Loucy (cell line): ENCODE measurements at regions not wholly inside any gene's neighbourhood (a gene's known extent, or its start where the extent isn't known, plus 50 kb on each side); places are given as distances from the start of the nearest gene placed in this dataset.

Source experiments
- H2AFZ ChIP-seq: fragments of 200-600 bp; sonication (generic); 2 replicates; pipeline ENCODE4 v1.6.0; 2016; ENCODE audit warnings: antibody characterized with exemption, mild to moderate bottlenecking, low read length, moderate library complexity
- H3F3A ChIP-seq: fragments of 200-600 bp; 2 replicates; pipeline ENCODE4 v1.6.0; 2016; ENCODE audit warnings: antibody characterized with exemption, low read depth, mild to moderate bottlenecking
- H3K27me3 ChIP-seq: fragments of 200-600 bp; sonication (generic); 2 replicates; pipeline ENCODE4 v1.6.1; 2014; ENCODE audit warnings: low read length, mild to moderate bottlenecking; ENCODE audit not compliant: insufficient read depth, poor library complexity, severe bottlenecking
- H3K36me3 ChIP-seq: fragments of 200-600 bp; sonication (generic); 2 replicates; pipeline ENCODE4 v1.6.1; 2016; ENCODE audit warnings: low read length; ENCODE audit not compliant: insufficient read depth
- H3K4me1 ChIP-seq: fragments of 200-600 bp; sonication (generic); 2 replicates; pipeline ENCODE4 v1.5.1; 2014; ENCODE audit warnings: low read length, mild to moderate bottlenecking; ENCODE audit not compliant: insufficient read depth, poor library complexity, severe bottlenecking
- H3K4me2 ChIP-seq: fragments of 200-600 bp; sonication (generic); 2 replicates; pipeline ENCODE4 v1.6.0; 2014; ENCODE audit warnings: antibody characterized with exemption, low read length, low read depth, mild to moderate bottlenecking; ENCODE audit not compliant: poor library complexity, severe bottlenecking
- H3K4me3 ChIP-seq: fragments of 200-600 bp; sonication (generic); 2 replicates; pipeline ENCODE4 v1.5.1; 2014; ENCODE audit warnings: low read length, mild to moderate bottlenecking, mixed read lengths; ENCODE audit not compliant: poor library complexity, severe bottlenecking
- H3K79me2 ChIP-seq: fragments of 200-600 bp; sonication (generic); 2 replicates; pipeline ENCODE4 v1.6.1; 2014; ENCODE audit warnings: low read length; ENCODE audit not compliant: insufficient read depth
- H3K9ac ChIP-seq: fragments of 200-600 bp; sonication (generic); 2 replicates; pipeline ENCODE4 v1.6.0; 2014; ENCODE audit warnings: mild to moderate bottlenecking, low read depth, low read length, moderate library complexity; ENCODE audit not compliant: poor library complexity, severe bottlenecking
- H3K9me2 ChIP-seq: fragments of 200-600 bp; sonication (generic); replicated peaks from 2 replicates; pipeline ENCODE4 v1.6.1; 2016; ENCODE audit warnings: low read depth, low read length, mixed read lengths
- H3K9me3 ChIP-seq: fragments of 200-600 bp; sonication (generic); 2 replicates; pipeline ENCODE4 v1.6.1; 2014; ENCODE audit warnings: mild to moderate bottlenecking, antibody characterized with exemption, low read length, low read depth; ENCODE audit not compliant: insufficient read depth
- H4K20me1 ChIP-seq: fragments of 200-600 bp; sonication (generic); 2 replicates; pipeline ENCODE4 v1.6.0; 2014; ENCODE audit warnings: antibody characterized with exemption, low read length, mild to moderate bottlenecking; ENCODE audit not compliant: insufficient read depth, poor library complexity, severe bottlenecking
- CTCF ChIP-seq: fragments of 200-600 bp; sonication (generic); conservative IDR thresholded peaks from 2 replicates; pipeline ENCODE4 v1.5.1; 2014; ENCODE audit warnings: mild to moderate bottlenecking, antibody characterized with exemption, low read length
- EZH2phosphoT487 ChIP-seq: fragments of 200-600 bp; IDR thresholded peaks from 2 replicates; pipeline ENCODE4 v1.6.1; 2018; ENCODE audit warnings: antibody characterized with exemption, mild to moderate bottlenecking, moderate library complexity, borderline replicate concordance

DNA sequence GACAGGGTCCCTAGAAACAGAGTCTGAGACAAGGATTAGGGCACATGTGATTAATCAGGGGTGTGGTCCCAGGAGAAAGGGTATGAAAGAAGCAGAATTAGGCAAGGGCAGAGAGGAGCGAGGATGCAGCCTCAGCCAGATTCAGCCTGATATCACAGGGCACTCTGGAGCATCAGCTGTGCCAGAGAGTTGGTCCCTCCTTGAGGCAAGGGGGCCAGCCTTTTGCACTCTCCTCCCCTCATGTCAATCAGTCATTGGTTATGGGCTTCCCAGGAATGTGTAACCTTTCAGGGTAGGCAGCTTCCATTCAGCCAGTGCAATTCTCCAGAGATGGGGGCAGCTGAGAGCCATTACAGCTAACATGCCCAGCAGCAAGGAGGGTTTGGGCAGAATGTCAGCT is 152.6 kb upstream of the LHX1 start:
- Histone ChIP-seq H3K4me2 (no peak overlapping the region), H4K20me1 (no peaks in the 10 kb centered on the region), H3K27me3 (no peaks in the 10 kb centered on the region), H2AFZ (no peak overlapping the region), H3K4me1 (no peaks in the 10 kb centered on the region), H3K79me2 (no peaks in the 10 kb centered on the region), H3K9me3 (no peaks in the 10 kb centered on the region), H3K9me2 (no peaks in the 10 kb centered on the region), H3K4me3 (no peak overlapping the region), H3K36me3 (no peaks in the 10 kb centered on the region), H3K9ac (no peak overlapping the region), H3F3A (no peaks in the 10 kb centered on the region)
- no peak for TF ChIP-seq EZH2phosphoT487
- no peak for TF ChIP-seq CTCF

GRCh38 chr17:36786867-36787266 is 150.4 kb upstream of the LHX1 start:
- Histone ChIP-seq H3K36me3 (no peaks in the 10 kb centered on the region), H3K9me2 (no peaks in the 10 kb centered on the region)

DNA sequence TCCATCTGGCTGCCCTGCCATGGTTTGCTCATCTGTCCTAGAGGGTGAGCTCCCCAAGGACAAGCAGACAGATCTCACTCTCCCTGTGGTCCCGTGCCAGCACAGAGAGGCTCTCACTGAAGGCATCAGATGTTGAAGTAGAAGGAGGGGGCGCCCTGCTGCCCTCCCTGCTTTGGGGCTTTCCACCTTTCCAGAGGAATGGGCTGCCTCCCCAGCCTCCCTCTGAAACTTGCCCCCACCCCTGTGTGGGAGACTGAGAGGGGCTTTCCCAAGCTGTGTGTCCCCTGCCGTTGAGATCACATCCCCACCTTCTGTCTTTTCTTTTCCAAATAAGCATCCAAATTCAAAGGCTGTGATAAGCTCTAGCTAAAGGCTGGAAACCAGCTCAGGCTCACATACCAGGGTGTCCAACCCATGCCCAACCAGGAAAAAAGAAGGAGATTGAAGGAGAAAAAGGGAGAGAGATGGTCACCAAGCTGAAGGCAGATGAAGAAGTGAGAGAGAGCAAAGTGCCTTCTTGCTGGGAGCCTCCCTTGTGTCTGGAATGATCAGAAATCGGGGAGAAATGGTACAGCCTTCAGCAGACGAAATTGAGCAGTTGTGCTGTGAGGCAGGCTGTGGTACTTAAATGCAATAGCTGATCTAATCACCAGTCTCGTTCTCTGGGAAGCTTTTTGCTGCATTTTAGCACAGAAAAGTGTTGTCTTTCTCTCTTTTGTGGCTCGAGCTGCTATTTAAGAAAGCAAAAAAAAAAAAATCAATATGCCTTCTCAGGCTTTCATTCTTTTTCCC is 145.9 kb upstream of the LHX1 start:
- Histone ChIP-seq H2AFZ (no peak overlapping the region), H3K4me3 (no peak overlapping the region), H3K27me3 (no peaks in the 10 kb centered on the region), H3K79me2 (no peaks in the 10 kb centered on the region), H3K9me3 (no peaks in the 10 kb centered on the region), H3F3A (no peaks in the 10 kb centered on the region), H3K9me2 (no peaks in the 10 kb centered on the region), H3K36me3 (no peaks in the 10 kb centered on the region), H3K4me2 (no peak overlapping the region), H3K4me1 (no peaks in the 10 kb centered on the region), H3K9ac (no peak overlapping the region), H4K20me1 (no peaks in the 10 kb centered on the region)
- no peak for TF ChIP-seq CTCF
- TF ChIP-seq EZH2phosphoT487: no peak

More at GRCh38 chr17:36786867-36787266, 150.4 kb upstream of the LHX1 start:
- H3K4me3 ChIP-seq: no peak overlapping the region
- TF ChIP-seq CTCF (no peak), EZH2phosphoT487 (no peak)
- no peaks in the 10 kb centered on the region for H3K79me2 ChIP-seq
- no peaks in the 10 kb centered on the region for H3F3A ChIP-seq
- H4K20me1 ChIP-seq: no peaks in the 10 kb centered on the region
- H3K27me3 ChIP-seq: no peaks in the 10 kb centered on the region
- no peak overlapping the region for H3K4me2 ChIP-seq
- no peak overlapping the region for H2AFZ ChIP-seq
- H3K9me3 ChIP-seq: no peaks in the 10 kb centered on the region
- H3K4me1 ChIP-seq: no peaks in the 10 kb centered on the region
- H3K9ac ChIP-seq: no peak overlapping the region
